AG04450 (cell line): ENCODE measurements at regions not wholly inside any gene's neighbourhood (a gene's known extent, or its start where the extent isn't known, plus 50 kb on each side); places are given as distances from the start of the nearest gene placed in this dataset.

Source experiments
- CTCF ChIA-PET: fragments of 300-600, 350-600 bp; formaldehyde crosslinking; extraction: SDS; loops from one replicate; lab custom pipeline; 2022; ENCODE audit warnings: antibody characterized with exemption, inconsistent platforms; lab: Charles Lee
- POLR2A ChIA-PET: fragments of 350-600 bp; formaldehyde crosslinking; extraction: SDS; loops from one replicate; lab custom pipeline; 2021; ENCODE audit warnings: antibody characterized with exemption, inconsistent platforms; lab: Yijun Ruan, JAX
- DNase-seq: peaks from one replicate; pipeline ENCODE4 v3.0.0-alpha.2; 2011; ENCODE audit warnings: low read depth, low spot score
- H3K27ac ChIP-seq: one replicate; pipeline ENCODE4 v1.5.1; 2012; ENCODE audit warnings: low read depth, low read length, control low read depth
- H3K27me3 ChIP-seq: one replicate; pipeline ENCODE4 v1.6.0; 2012; ENCODE audit warnings: low read length; ENCODE audit not compliant: control insufficient read depth, insufficient read depth
- H3K4me3 ChIP-seq: 2 replicates; pipeline ENCODE4 v1.5.1; 2011; ENCODE audit warnings: mild to moderate bottlenecking, low read depth, low read length, control low read depth
- H3K9me3 ChIP-seq: 2 replicates; pipeline ENCODE4 v1.5.1; 2012; ENCODE audit warnings: low read length; ENCODE audit not compliant: control insufficient read depth, insufficient read depth
- TF ChIP-seq, protein P1 (sequence below): IDR thresholded peaks from 2 replicates; pipeline ENCODE4 v1.5.1; 2011; ENCODE audit warnings: low read depth, low read length, control low read depth, inconsistent platforms

DNA sequence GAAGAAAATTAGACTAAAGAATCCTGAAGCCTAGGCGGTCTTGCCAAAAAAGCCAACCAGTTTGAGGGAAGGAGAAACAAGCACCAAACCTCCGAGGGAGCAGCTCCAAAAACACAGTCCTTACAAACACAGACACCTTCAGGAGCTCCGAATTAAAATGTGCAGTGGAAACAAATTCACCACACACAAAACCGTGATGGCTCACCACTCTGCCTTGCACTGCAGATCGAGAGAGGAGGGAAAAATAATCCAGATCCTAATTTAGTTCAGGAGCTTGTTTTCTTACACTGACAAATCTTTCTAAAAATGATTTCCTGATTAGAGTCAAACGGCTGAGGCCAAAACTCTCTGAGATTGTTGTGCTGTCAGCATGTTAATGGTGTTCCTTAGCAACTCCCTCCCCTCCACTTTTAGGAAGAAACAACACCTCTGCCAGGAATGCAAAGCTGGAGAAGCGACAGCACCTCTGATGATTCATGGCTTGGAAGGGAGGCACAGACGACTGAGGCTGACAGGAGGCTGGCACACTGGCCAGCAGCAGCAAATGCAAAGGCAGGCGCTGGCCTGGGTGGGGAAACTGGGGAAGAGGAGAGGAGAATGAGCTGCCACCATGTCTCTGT lies 249.4 kb upstream of the KLHL29 start:
- TF ChIP-seq, protein P1, sequence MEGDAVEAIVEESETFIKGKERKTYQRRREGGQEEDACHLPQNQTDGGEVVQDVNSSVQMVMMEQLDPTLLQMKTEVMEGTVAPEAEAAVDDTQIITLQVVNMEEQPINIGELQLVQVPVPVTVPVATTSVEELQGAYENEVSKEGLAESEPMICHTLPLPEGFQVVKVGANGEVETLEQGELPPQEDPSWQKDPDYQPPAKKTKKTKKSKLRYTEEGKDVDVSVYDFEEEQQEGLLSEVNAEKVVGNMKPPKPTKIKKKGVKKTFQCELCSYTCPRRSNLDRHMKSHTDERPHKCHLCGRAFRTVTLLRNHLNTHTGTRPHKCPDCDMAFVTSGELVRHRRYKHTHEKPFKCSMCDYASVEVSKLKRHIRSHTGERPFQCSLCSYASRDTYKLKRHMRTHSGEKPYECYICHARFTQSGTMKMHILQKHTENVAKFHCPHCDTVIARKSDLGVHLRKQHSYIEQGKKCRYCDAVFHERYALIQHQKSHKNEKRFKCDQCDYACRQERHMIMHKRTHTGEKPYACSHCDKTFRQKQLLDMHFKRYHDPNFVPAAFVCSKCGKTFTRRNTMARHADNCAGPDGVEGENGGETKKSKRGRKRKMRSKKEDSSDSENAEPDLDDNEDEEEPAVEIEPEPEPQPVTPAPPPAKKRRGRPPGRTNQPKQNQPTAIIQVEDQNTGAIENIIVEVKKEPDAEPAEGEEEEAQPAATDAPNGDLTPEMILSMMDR = no peak
- ChIA-PET CTCF (no interaction called here), POLR2A (no interaction called here)
- no peaks in the 10 kb centered on the region; the same call in none of the 2 replicates for H3K9me3 ChIP-seq
- DNase-seq = no peak
- no peak overlapping the region for H3K27ac ChIP-seq
- no peak overlapping the region for H3K4me3 ChIP-seq
- no peaks in the 10 kb centered on the region for H3K27me3 ChIP-seq

DNA sequence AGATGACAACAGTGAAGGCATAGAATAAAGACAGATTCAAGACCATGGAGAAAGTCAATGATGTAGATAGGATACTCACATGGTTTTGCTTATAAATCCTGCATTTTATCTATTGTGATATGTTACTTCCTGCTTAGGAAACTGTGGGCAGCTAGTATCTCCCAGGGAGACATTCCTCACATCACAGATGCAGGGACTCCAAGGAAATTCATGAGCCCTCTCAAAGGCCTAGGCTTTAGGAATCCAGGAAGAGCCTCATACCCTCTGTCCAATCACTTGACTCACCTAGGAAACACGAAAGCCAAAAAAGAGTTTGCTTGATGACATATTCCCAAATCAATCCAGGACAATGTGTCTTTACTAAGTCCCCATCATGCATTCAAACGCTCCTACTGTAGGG lies 247.8 kb upstream of the KLHL29 start:
- CTCF ChIA-PET = no interaction called here
- Histone ChIP-seq H3K27ac (no peak overlapping the region), H3K9me3 (no peaks in the 10 kb centered on the region; the same call in 1 of the 2 replicates), H3K27me3 (no peaks in the 10 kb centered on the region), H3K4me3 (no peak overlapping the region)
- POLR2A ChIA-PET = no interaction called here
- TF ChIP-seq, protein P1 = no peak
- no peak for DNase-seq

DNA sequence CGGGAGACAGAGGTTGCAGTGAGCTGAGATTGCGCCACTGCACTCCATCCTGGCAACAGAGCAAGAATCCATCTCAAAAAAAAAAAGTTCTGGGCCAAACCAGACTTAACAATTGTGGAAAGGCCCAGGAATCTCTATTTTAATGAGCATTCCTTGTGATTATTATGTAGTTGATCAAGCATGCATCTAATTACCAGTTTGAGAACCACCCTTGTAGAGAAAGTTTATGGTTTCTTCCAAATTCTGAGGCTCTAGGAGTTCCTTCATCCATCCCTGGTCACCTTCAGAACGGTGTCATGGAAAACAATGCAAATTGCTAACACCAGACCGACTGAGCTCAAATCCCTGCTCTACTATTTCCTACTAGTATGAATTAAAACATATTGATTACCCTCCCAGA lies 246.3 kb upstream of the KLHL29 start:
- TF ChIP-seq, protein P1 = no peak
- Histone ChIP-seq H3K27me3 (no peaks in the 10 kb centered on the region), H3K27ac (no peak overlapping the region), H3K9me3 (no peaks in the 10 kb centered on the region; the same call in 1 of the 2 replicates), H3K4me3 (no peak overlapping the region)
- ChIA-PET POLR2A (no interaction called here), CTCF (no interaction called here)
- no peak for DNase-seq

DNA sequence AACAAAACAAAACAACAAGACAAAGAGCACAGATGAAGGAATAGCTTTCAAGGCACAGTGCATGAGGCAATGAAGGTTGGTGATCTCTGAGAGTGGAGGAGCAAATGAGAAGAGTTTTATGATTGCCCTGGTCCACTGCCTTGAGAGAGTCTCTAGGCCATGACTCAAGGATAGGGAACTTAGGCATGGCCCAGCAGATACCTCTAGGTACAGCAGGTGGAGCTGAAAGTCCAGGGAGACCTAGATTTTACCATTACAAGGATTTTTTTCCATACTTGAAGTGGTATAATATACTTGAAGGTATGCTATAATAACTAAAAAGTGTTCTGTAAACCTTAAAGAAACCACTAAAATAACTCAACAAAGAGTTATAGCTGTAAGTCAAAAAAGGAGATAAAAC lies 239.5 kb upstream of the KLHL29 start:
- H3K27me3 ChIP-seq = no peaks in the 10 kb centered on the region
- H3K4me3 ChIP-seq = no peak overlapping the region
- H3K27ac ChIP-seq = no peak overlapping the region
- CTCF ChIA-PET = no interaction called here
- POLR2A ChIA-PET = no interaction called here
- DNase-seq = no peak
- no peaks in the 10 kb centered on the region for H3K9me3 ChIP-seq
- TF ChIP-seq, protein P1 = no peak

DNA sequence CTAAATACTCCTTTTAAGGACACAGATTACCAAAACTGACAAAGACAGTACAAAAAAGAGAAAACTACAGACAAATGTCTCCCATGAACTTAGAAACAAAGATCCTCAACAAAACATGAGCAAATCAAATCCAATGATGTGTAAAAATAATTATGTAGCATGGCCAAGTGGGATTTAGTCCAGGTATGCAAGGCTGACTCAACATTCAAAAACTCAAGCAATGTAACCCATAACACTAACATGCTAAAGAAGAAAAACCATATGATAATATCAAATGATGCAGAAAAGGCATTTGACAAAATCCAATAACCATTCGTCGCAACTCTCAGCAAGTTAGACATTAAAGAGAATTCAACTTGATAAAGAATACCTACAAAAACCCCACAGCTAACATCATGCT lies 239.0 kb upstream of the KLHL29 start:
- Histone ChIP-seq H3K9me3 (no peaks in the 10 kb centered on the region), H3K4me3 (no peak overlapping the region), H3K27me3 (no peaks in the 10 kb centered on the region), H3K27ac (no peak overlapping the region)
- ChIA-PET CTCF (no interaction called here), POLR2A (no interaction called here)
- TF ChIP-seq, protein P1 = no peak
- no peak for DNase-seq
